A673 (cell line): ENCODE measurements at regions not wholly inside any gene's neighbourhood (a gene's known extent, or its start where the extent isn't known, plus 50 kb on each side); places are given as distances from the start of the nearest gene placed in this dataset.

Source experiments
- BruUV-seq: library from RNA; stranded (reverse); fragments of 400-500 nt; replicated peaks from 2 replicates; lab custom pipeline; 2021; lab: Mats Ljungman, UMichigan
- CTCF ChIA-PET: fragments of 300-600 bp; sonication (Branson Sonifier 250); formaldehyde crosslinking; loops from one replicate; lab custom pipeline; 2022; ENCODE audit warnings: antibody characterized with exemption; lab: Charles Lee
- POLR2A ChIA-PET: fragments of 300-600 bp; sonication (Branson Sonifier 250); formaldehyde crosslinking; loops from one replicate; lab custom pipeline; 2022; ENCODE audit warnings: antibody characterized with exemption; ENCODE audit not compliant: low non-redundant PET; lab: Charles Lee
- DNase-seq: peaks from one replicate; pipeline ENCODE4 v3.0.0-alpha.2; 2015; ENCODE audit warnings: low spot score
- H3K27ac ChIP-seq: fragments of 200-600 bp; sonication (generic); 2 replicates; pipeline ENCODE4 v1.5.1; 2016; ENCODE audit warnings: mixed run types, low read depth, mild to moderate bottlenecking, mixed read lengths, antibody characterized with exemption, low read length; ENCODE audit not compliant: poor library complexity, severe bottlenecking
- H3K27me3 ChIP-seq: fragments of 200-600 bp; sonication (generic); replicated peaks from 2 replicates; pipeline ENCODE4 v1.6.1; 2017; ENCODE audit warnings: mixed run types, low read depth, mild to moderate bottlenecking, mixed read lengths, antibody characterized with exemption, low read length; ENCODE audit not compliant: insufficient read depth, poor library complexity
- H3K36me3 ChIP-seq: fragments of 200-600 bp; sonication (generic); 2 replicates; pipeline ENCODE4 v1.6.1; 2016; ENCODE audit warnings: mixed run types, mild to moderate bottlenecking, mixed read lengths, antibody characterized with exemption, low read length; ENCODE audit not compliant: insufficient read depth, poor library complexity, severe bottlenecking
- H3K4me1 ChIP-seq: fragments of 200-600 bp; sonication (generic); 2 replicates; pipeline ENCODE4 v1.6.1; 2017; ENCODE audit warnings: mixed run types, mild to moderate bottlenecking, mixed read lengths, antibody characterized with exemption, low read length; ENCODE audit not compliant: insufficient read depth, poor library complexity, severe bottlenecking
- H3K4me3 ChIP-seq: fragments of 200-600 bp; sonication (generic); 2 replicates; pipeline ENCODE4 v1.5.1; 2016; ENCODE audit warnings: low read depth, mixed run types, mild to moderate bottlenecking, mixed read lengths, low read length; ENCODE audit not compliant: poor library complexity, severe bottlenecking
- H3K9me3 ChIP-seq: fragments of 200-600 bp; sonication (generic); 2 replicates; pipeline ENCODE4 v1.6.1; 2016; ENCODE audit warnings: mixed run types, low read depth, mild to moderate bottlenecking, mixed read lengths, antibody characterized with exemption, low read length; ENCODE audit not compliant: poor library complexity, severe bottlenecking
- EZH2 ChIP-seq: fragments of 200-600 bp; sonication (generic); IDR thresholded peaks from 2 replicates; pipeline ENCODE4 v1.6.1; 2017; ENCODE audit warnings: borderline replicate concordance, low read depth, mild to moderate bottlenecking, mixed read lengths, antibody characterized with exemption, low read length; ENCODE audit not compliant: poor library complexity, severe bottlenecking
- intact Hi-C: fragments of 100-400 bp; cut with micrococcal nuclease; formaldehyde crosslinking; loops from one replicate; pipeline ENCODE4 v1.10.0; 2022; ENCODE audit not compliant: unreplicated experiment
- TF ChIP-seq, protein P1 (sequence below): fragments of 300-800, 200-600 bp; sonication (generic); conservative IDR thresholded peaks from 2 replicates; pipeline ENCODE4 v1.5.1; 2017; ENCODE audit warnings: low read depth, mild to moderate bottlenecking, antibody characterized with exemption, low read length, moderate library complexity, mixed read lengths

DNA sequence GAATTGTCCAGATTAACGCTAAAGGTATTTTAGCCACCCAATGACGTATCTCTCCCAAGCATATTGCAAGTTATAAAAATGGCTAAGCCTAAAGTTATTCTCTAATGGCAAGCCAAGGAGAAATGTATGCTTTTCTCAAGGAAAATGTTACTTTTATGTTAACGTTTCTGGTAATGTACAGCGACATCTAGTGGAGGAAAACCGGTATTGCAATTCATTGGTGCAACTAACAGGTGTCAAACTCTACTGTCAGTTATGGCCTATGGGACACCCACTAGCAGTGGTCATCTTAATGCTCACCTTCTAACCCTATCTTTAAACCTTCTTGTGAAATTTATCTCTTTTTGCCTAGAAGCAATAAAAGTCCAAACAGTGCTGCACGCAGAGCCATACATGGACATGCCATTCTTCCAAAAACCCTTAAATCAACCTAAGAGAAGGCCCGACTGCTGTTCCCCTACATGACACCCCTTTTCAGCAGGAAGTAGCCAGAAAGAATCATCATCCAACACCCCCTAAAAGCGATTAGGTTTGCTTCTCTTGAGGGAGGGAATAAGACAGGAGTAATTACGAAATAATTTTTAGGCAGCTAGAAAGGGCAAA lies 68.7 kb upstream of the LRIF1 start:
- Histone ChIP-seq H3K27ac (no peak overlapping the region), H3K4me1 (no peaks in the 10 kb centered on the region), H3K36me3 (no peaks in the 10 kb centered on the region), H3K27me3 (peaks cover 9% of the 10 kb centered on the region), H3K4me3 (no peak overlapping the region), H3K9me3 (no peaks in the 10 kb centered on the region)
- ChIA-PET POLR2A (no interaction called here), CTCF (interaction anchor here (0.6 kb wide), 1 partner anchor 194 kb away, joined by 3 read pairs; no protein-coding TSS in a partner anchor)
- peak; percentile 61 for DNase-seq
- intact Hi-C loops: no loop called here
- no TSS peak for BruUV-seq
- TF ChIP-seq, protein P1, sequence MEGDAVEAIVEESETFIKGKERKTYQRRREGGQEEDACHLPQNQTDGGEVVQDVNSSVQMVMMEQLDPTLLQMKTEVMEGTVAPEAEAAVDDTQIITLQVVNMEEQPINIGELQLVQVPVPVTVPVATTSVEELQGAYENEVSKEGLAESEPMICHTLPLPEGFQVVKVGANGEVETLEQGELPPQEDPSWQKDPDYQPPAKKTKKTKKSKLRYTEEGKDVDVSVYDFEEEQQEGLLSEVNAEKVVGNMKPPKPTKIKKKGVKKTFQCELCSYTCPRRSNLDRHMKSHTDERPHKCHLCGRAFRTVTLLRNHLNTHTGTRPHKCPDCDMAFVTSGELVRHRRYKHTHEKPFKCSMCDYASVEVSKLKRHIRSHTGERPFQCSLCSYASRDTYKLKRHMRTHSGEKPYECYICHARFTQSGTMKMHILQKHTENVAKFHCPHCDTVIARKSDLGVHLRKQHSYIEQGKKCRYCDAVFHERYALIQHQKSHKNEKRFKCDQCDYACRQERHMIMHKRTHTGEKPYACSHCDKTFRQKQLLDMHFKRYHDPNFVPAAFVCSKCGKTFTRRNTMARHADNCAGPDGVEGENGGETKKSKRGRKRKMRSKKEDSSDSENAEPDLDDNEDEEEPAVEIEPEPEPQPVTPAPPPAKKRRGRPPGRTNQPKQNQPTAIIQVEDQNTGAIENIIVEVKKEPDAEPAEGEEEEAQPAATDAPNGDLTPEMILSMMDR: peak; percentile 86
- TF ChIP-seq EZH2: no peak

DNA sequence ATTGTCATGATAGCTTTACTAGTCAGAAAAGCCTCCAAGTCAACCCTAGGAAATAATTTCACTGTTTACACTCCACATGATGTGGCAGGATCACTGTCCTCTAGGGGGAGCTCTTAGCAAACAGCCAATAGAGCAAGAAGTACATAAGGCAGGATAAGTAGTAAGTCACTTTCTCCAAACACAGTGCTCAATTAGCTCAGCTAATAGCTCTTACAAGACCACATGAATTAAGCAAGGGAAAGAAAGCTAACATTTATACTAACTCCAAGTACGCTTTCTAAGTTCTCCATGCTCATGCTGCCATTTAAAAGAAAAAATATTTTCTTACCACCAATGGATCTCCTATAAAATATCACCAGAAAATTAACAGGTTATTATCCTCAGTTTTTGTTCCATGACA lies 66.9 kb upstream of the LRIF1 start:
- Histone ChIP-seq H3K9me3 (no peaks in the 10 kb centered on the region), H3K4me3 (no peak overlapping the region), H3K27ac (no peak overlapping the region), H3K36me3 (no peaks in the 10 kb centered on the region), H3K27me3 (peaks cover 9% of the 10 kb centered on the region), H3K4me1 (no peaks in the 10 kb centered on the region)
- TF ChIP-seq EZH2: no peak
- TF ChIP-seq, protein P1: peak; percentile 90
- ChIA-PET POLR2A (no interaction called here), CTCF (interaction anchor here (0.6 to 1.2 kb wide), 2 partner anchors 370 to 1226 kb away, joined by 3 to 5 read pairs; no protein-coding TSS in a partner anchor)
- BruUV-seq: no TSS peak
- DNase-seq: peak; percentile 71
- intact Hi-C loops: no loop called here

GRCh38 chr1:111025109-111025508 lies 61.4 kb upstream of the LRIF1 start:
- CTCF ChIA-PET: no interaction called here
- Histone ChIP-seq H3K9me3 (no peaks in the 10 kb centered on the region), H3K36me3 (no peaks in the 10 kb centered on the region), H3K27ac (no peak overlapping the region), H3K4me1 (no peaks in the 10 kb centered on the region), H3K27me3 (peaks cover 23% of the 10 kb centered on the region), H3K4me3 (no peak overlapping the region)
- no TSS peak for BruUV-seq
- POLR2A ChIA-PET: no interaction called here
- TF ChIP-seq, protein P1: no peak
- TF ChIP-seq EZH2: no peak
- intact Hi-C loops: no loop called here
- no peak for DNase-seq
